GM12878 (cell line): ENCODE measurements at regions not wholly inside any gene's neighbourhood (a gene's known extent, or its start where the extent isn't known, plus 50 kb on each side); places are given as distances from the start of the nearest gene placed in this dataset.

Experiments
- ATAC-seq: fragments of 200-7000 bp; cut with Tn5 transposase; 3 replicates; pipeline ENCODE4 v1.9.1; 2020; ENCODE audit warnings: mild to moderate bottlenecking, moderate library complexity
- BruUV-seq: library from RNA; stranded (reverse); fragments of 400-500 nt; replicated peaks from 2 replicates; lab custom pipeline; 2021; lab: Mats Ljungman, UMichigan
- CTCF ChIA-PET: fragments of 300-600 bp; sonication (Branson Sonifier 250); formaldehyde crosslinking; extraction: SDS; loops from one replicate; lab custom pipeline; 2021; ENCODE audit warnings: inconsistent platforms; lab: Yijun Ruan, JAX
- POLR2A ChIA-PET: fragments of 350-600 bp; formaldehyde crosslinking; extraction: SDS; loops from one replicate; lab custom pipeline; 2021; ENCODE audit warnings: inconsistent platforms; lab: Charles Lee
- RAD21 ChIA-PET: fragments of 300-600 bp; sonication (Branson Sonifier 250); formaldehyde crosslinking; loops from one replicate; lab custom pipeline; 2023; ENCODE audit warnings: antibody characterized with exemption; ENCODE audit not compliant: unreplicated experiment; lab: Charles Lee
- SMC1A ChIA-PET: fragments of 300-600 bp; sonication (Branson Sonifier 250); formaldehyde crosslinking; loops from one replicate; lab custom pipeline; 2023; ENCODE audit not compliant: unreplicated experiment, uncharacterized antibody; lab: Charles Lee
- DNase-seq: peaks from one replicate; pipeline ENCODE4 v3.0.0-alpha.2; 2011; ENCODE audit warnings: low read depth, low spot score
- FAIRE-seq: peaks from 3 replicates; lab custom pipeline; 2011; peaks lifted over from hg19 to GRCh38; lab: Jason Lieb, UNC
- H2AFZ ChIP-seq: 2 replicates; pipeline ENCODE4 v1.6.0; 2011; ENCODE audit warnings: low read depth, low read length, control low read depth; ENCODE audit not compliant: control insufficient read depth
- H3K27ac ChIP-seq: 2 replicates; pipeline ENCODE4 v1.5.1; 2011; ENCODE audit warnings: control low read depth; ENCODE audit not compliant: control insufficient read depth, insufficient read depth
- H3K27me3 ChIP-seq, 2 experiments: replicated peaks in 1 of 2; 2 replicates each; pipeline versions ENCODE4 v1.6.0 to v1.6.1; 2011; ENCODE audit warnings: low read length in 1 of 2; ENCODE audit not compliant: control insufficient read depth in 2 of 2, insufficient read depth in 2 of 2
- H3K36me3 ChIP-seq, 2 experiments: 2 replicates each; pipeline ENCODE4 v1.5.1; 2011; ENCODE audit warnings: low read length in 1 of 2; ENCODE audit not compliant: control insufficient read depth in 2 of 2, insufficient read depth in 2 of 2
- H3K4me1 ChIP-seq: 2 replicates; pipeline ENCODE4 v1.6.1; 2011; ENCODE audit warnings: mild to moderate bottlenecking, low read length, moderate library complexity, mixed read lengths; ENCODE audit not compliant: control insufficient read depth, insufficient read depth
- H3K4me2 ChIP-seq: 2 replicates; pipeline ENCODE4 v1.6.0; 2011; ENCODE audit warnings: control low read depth; ENCODE audit not compliant: control insufficient read depth, insufficient read depth
- H3K4me3 ChIP-seq: fragments of 200-600 bp; sonication (generic); 2 replicates; pipeline ENCODE4 v1.5.1; 2016
- H3K79me2 ChIP-seq: 2 replicates; pipeline ENCODE4 v1.6.0; 2011; ENCODE audit warnings: low read length; ENCODE audit not compliant: control insufficient read depth, insufficient read depth
- H3K9ac ChIP-seq: 2 replicates; pipeline ENCODE4 v1.8.0; 2011; ENCODE audit warnings: low read length, control low read depth, mixed read lengths; ENCODE audit not compliant: control insufficient read depth, insufficient read depth
- H3K9me3 ChIP-seq: replicated peaks from 3 replicates; pipeline ENCODE4 v1.5.1; 2011; ENCODE audit warnings: mild to moderate bottlenecking, low read length; ENCODE audit not compliant: control insufficient read depth, insufficient read depth
- H4K20me1 ChIP-seq: 2 replicates; pipeline ENCODE4 v1.6.0; 2011; ENCODE audit not compliant: control insufficient read depth, insufficient read depth
- ATF2 ChIP-seq: IDR thresholded peaks from 2 replicates; pipeline ENCODE4 v1.6.1; 2012; ENCODE audit warnings: low read length, inconsistent platforms
- ATF3 ChIP-seq: IDR thresholded peaks from 2 replicates; pipeline ENCODE4 v1.6.1; 2011; ENCODE audit warnings: low read depth, mild to moderate bottlenecking, low read length, moderate library complexity, borderline replicate concordance; ENCODE audit errors: extremely low read depth
- ESRRA ChIP-seq: IDR thresholded peaks from 2 replicates; pipeline ENCODE4 v1.6.1; 2012; ENCODE audit warnings: mild to moderate bottlenecking, low read length, improper control_type of control experiment
- HDAC2 ChIP-seq: fragments of 200-600 bp; sonication (generic); IDR thresholded peaks from 2 replicates; pipeline ENCODE4 v1.6.1; 2017
- HDAC6 ChIP-seq: fragments of 200-600 bp; sonication (generic); IDR thresholded peaks from one replicate; pipeline ENCODE4 v1.8.0; 2017; ENCODE audit warnings: antibody characterized with exemption; ENCODE audit not compliant: unreplicated experiment
- HDGF ChIP-seq: fragments of 450-650 bp; IDR thresholded peaks from 2 replicates; pipeline ENCODE4 v1.6.1; 2016; ENCODE audit warnings: antibody characterized with exemption
- JUNB ChIP-seq: IDR thresholded peaks from 2 replicates; pipeline ENCODE4 v1.6.1; 2016; ENCODE audit warnings: antibody characterized with exemption, mild to moderate bottlenecking
- MLLT1 ChIP-seq: fragments of 450-650 bp; IDR thresholded peaks from 2 replicates; pipeline ENCODE4 v1.6.1; 2016; ENCODE audit warnings: mild to moderate bottlenecking
- NR2C1 ChIP-seq: fragments of 450-650 bp; IDR thresholded peaks from 2 replicates; pipeline ENCODE4 v1.6.1; 2017; ENCODE audit warnings: antibody characterized with exemption, mild to moderate bottlenecking, moderate library complexity
- TAF1 ChIP-seq: IDR thresholded peaks from 2 replicates; pipeline ENCODE4 v1.6.1; 2011; ENCODE audit warnings: mild to moderate bottlenecking, low read depth, low read length, borderline replicate concordance
- TCF7 ChIP-seq: IDR thresholded peaks from 2 replicates; pipeline ENCODE4 v1.6.1; 2014; ENCODE audit warnings: antibody characterized with exemption, borderline replicate concordance
- ZZZ3 ChIP-seq: IDR thresholded peaks from 2 replicates; pipeline ENCODE4 v1.6.1; 2011; ENCODE audit warnings: low read depth; ENCODE audit not compliant: control insufficient read depth, insufficient read length
- WGBS: methylation state at CpG from one replicate; pipeline ENCODE4 v1.1.6; 2016; ENCODE audit warnings: low lambda C conversion rate; ENCODE audit not compliant: insufficient replicate concordance, insufficient coverage; ENCODE audit errors: missing lambda C conversion rate; 5-methylcytosine and 5-hydroxymethylcytosine counted together
- in situ Hi-C: fragments of 300-500 bp; cut with MboI; formaldehyde crosslinking; loops from 9 replicates; pipeline ENCODE4 v1.14.3; 2018; ENCODE audit warnings: mixed read lengths
- intact Hi-C: fragments of 100-400 bp; cut with micrococcal nuclease; formaldehyde crosslinking; loops from one replicate; pipeline ENCODE4 v1.14.2; 2022; ENCODE audit not compliant: unreplicated experiment

DNA sequence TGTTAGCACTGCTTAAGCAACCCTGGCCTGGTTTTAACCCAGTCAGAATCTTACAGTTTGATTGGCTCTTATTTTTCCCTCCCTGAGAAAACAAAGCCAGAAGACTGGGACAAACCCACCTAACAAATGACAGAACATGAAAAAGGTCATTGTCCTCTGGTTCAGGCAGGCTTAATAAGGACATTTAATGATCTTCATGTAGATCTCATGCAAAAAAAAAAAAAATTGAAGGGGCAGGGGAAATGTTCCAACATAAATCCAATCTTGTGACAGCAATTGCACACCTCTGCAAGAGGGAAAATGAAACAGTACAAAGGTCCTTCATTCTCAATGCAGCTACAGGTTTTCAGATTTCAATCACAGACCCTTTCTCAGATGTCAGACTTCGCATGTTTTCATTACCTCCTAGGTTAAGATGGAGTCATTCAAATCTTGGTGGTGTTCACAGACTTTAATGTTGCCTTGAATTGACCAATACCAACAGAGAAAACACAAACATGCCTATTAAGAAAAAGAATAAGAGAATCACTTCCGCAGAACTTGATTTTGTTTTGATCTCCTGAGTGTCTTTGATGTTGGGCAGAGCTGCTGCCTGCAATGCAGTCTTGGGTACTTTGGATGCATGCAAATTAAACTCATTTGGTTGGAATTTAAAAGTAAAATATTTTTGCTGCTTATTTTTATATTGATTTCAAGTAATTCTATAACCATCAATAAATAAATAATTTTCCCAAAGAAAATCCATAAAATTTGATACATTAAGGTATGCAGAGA lies 359.0 kb downstream of the BTG1 start:
- DNase-seq: no peak
- ChIA-PET POLR2A (no interaction called here), SMC1A (interaction anchor here (0.6 kb wide), 1 partner anchor 11 kb away, joined by 4 read pairs; no protein-coding TSS in a partner anchor), CTCF (interaction anchor here (1.0 to 9.3 kb wide), 3 partner anchors 11 to 95 kb away, joined by 3 to 59 read pairs (median 5); no protein-coding TSS in a partner anchor), RAD21 (interaction anchor here (1.6 kb wide), 1 partner anchor 25 kb away, joined by 7 read pairs; no protein-coding TSS in a partner anchor)
- no peaks in the 10 kb centered on the region for H3K27me3 ChIP-seq
- TF ChIP-seq HDAC2: no peak
- no peak for TF ChIP-seq ATF2
- TF ChIP-seq JUNB: no peak
- TF ChIP-seq NR2C1: no peak
- TF ChIP-seq ZZZ3: no peak
- TF ChIP-seq TCF7: no peak
- TF ChIP-seq ESRRA: no peak
- no peak for TF ChIP-seq MLLT1
- TF ChIP-seq HDAC6: no peak
- no peak for TF ChIP-seq HDGF
- TF ChIP-seq TAF1: no peak
- TF ChIP-seq ATF3: no peak
- 78% methylated on average over 2 of the region's 2 CpGs for WGBS
- BruUV-seq: no TSS peak
- H3K79me2 ChIP-seq: no peaks in the 10 kb centered on the region
- H3K36me3 ChIP-seq: no peaks in the 10 kb centered on the region
- no peak overlapping the region for H2AFZ ChIP-seq
- no peak overlapping the region for H3K27ac ChIP-seq
- H3K4me1 ChIP-seq: no peaks in the 10 kb centered on the region
- intact Hi-C loops (no loop called here), in situ Hi-C loops (no loop called here)
- ATAC-seq: no peak
- H3K9me3 ChIP-seq: no peaks in the 10 kb centered on the region
- FAIRE-seq: no peak
- no peaks in the 10 kb centered on the region for H4K20me1 ChIP-seq
- no peak overlapping the region for H3K4me2 ChIP-seq
- H3K9ac ChIP-seq: no peak overlapping the region
- H3K4me3 ChIP-seq: no peak overlapping the region
